ENCODE measurements at regions not wholly inside any gene's neighbourhood (a gene's known extent, or its start where the extent isn't known, plus 50 kb on each side); places are given as distances from the start of the nearest gene placed in this dataset.
"Not testable (repeated sequence)": the region's sequence is repeated elsewhere in the genome, so short reads cannot be mapped to it uniquely, and the experiment has no call there.

DNA sequence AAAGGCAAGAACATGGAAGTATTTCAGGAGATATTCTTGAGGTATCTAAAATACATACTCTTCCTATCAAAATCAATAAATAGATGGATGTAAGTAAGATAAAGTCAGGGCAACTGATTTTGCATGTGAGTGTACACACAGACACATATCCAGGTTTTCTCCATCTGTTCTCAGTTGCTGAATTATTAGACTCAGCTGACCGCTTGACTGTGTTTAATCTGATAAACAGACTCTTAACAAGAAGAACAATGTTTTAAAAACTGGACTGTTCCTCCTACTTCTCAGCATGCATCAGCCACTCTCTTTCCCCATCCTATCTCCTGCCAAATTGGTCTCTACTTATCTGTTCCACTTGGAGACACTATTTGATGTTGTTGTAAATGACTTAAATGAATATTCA is 73.5 kb downstream of the GOLGA8G start:
- TF ChIP-seq, protein P1, sequence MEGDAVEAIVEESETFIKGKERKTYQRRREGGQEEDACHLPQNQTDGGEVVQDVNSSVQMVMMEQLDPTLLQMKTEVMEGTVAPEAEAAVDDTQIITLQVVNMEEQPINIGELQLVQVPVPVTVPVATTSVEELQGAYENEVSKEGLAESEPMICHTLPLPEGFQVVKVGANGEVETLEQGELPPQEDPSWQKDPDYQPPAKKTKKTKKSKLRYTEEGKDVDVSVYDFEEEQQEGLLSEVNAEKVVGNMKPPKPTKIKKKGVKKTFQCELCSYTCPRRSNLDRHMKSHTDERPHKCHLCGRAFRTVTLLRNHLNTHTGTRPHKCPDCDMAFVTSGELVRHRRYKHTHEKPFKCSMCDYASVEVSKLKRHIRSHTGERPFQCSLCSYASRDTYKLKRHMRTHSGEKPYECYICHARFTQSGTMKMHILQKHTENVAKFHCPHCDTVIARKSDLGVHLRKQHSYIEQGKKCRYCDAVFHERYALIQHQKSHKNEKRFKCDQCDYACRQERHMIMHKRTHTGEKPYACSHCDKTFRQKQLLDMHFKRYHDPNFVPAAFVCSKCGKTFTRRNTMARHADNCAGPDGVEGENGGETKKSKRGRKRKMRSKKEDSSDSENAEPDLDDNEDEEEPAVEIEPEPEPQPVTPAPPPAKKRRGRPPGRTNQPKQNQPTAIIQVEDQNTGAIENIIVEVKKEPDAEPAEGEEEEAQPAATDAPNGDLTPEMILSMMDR (conservative IDR thresholded peaks at IDR 0.05; ENCODE audit: low read depth, low read length): no peak

DNA sequence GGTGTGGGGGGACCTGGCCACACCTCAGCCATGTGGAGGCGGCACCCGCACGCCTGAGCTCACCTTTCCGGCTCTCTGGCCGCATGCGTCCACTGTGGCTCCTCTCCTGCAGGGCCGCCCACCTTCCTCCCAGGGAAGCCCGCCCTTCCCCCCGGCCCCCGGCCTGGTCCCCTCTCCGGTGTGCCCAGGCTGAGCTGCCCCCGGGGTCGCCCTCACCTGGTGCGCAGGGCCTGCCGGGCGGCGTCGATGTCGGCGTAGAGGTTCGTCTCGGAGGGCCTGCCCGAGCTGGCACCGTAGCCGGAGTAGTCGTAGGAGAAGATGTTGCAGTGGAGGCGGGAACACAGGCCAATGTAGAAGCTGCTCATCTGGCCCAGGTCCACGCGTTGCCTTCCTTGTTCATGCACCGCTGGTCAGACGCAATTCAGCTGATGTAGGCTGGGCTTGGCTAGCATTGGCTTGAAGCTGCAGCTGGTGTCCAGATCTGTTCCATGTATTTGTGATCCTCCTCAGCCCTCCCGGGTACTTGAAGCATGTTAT is 75.3 kb downstream of the GOLGA8G start:
- not testable (repeated sequence) for H3K4me3 ChIP-seq (ENCODE audit: low read length); DNase-seq (ENCODE audit: low read depth)

More for the DNA sequence above, 73.5 kb downstream of the GOLGA8G start:
- no peak for DNase-seq (ENCODE audit: low read depth)
- H3K4me3 ChIP-seq (ENCODE audit: low read length): no peak overlapping the region

DNA sequence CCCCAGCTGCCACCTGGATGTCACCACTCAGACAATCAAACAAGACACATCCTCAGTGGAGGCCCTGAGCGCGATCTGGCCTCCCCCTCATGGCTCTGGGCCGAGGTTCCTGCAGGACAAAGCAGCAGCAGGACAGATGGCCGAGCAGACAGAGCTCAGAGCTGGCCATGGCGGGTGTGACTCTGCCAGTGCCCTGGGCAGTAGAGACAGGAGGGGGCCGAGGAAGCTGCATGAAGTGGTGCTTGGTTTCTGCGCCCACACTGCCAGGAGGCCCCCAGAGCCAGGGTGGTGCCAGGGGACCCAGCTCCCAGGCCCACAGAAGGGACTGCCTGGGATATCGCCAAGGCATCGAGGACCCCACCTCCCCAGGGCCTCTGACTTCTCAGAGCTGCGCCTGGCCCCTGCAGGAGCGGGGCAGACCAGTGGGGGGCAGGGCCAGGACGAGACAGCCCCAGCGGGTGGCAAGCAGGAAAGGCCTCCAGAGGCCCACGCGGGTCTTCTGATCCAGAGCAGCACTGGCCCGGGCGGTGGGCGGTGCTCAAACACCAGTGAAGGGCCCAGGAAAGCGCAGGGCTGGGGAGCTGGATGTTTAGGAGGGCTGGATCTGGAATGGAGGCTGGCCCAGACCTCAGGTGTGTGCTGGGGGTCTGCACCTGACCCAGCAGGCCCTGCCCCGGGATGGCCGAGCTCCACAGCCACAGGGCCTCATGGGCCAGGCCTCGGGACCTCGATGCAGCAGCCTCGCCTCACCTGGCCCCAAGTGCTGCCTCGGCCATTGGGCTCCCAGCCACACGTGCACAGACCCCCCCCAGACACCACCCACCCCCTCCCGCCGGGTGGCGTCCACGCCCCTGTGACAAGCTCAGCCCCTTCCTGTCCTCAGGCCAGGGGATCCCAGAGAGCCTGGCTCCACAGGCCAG is 76.0 kb downstream of the GOLGA8G start:
- TF ChIP-seq, protein P1 (conservative IDR thresholded peaks at IDR 0.05; ENCODE audit: low read depth, low read length): no peak
- no peak for DNase-seq (ENCODE audit: low read depth)
- no peak overlapping the region for H3K4me3 ChIP-seq (ENCODE audit: low read length)

DNA sequence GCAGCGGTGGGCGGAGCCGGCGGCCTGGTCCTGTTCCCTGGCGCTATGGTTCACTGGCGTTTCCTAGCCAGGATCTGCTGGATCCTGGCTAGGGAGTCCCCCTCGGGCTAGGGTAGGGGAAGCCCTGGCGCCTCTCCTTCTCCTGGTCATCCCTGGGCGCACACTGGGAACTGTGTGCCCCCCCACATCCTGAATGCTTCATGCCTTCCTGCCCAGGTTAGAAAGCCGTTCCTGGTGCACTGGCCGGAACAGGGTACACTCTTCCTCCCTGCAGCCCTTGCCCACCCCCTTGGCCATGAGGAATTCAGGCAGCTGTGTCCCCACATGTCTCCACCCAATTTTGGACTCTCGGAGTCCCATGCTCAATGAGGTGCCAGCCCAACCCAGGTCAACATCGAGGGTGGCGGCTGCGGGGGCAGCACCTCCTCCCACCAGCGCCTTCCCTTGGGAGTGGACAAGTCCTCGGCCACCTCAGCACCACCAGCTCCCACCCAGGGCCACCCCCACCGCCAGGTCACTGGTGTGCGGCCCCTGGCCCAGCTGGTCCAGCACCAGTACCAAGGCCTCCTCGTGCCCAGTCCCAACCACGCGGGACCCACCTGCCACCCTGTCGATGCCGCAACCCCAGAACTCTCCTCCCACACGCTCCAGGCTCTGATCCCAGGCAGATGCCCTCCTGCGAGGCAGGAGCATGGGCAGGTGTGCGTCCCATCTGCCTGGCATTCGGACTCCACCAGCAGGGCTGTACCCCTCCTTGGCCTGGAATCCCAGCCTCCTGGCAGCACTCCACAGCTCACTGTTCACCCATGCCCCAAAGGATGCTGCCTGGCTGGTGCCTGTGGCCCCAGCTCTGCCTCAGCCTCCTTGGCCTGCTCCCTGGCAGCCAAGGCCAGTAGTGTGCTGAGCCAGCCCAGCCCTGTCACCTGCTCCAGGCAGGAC is 77.0 kb downstream of the GOLGA8G start:
- H3K4me3 ChIP-seq (ENCODE audit: low read length); DNase-seq (ENCODE audit: low read depth): not testable (repeated sequence)

DNA sequence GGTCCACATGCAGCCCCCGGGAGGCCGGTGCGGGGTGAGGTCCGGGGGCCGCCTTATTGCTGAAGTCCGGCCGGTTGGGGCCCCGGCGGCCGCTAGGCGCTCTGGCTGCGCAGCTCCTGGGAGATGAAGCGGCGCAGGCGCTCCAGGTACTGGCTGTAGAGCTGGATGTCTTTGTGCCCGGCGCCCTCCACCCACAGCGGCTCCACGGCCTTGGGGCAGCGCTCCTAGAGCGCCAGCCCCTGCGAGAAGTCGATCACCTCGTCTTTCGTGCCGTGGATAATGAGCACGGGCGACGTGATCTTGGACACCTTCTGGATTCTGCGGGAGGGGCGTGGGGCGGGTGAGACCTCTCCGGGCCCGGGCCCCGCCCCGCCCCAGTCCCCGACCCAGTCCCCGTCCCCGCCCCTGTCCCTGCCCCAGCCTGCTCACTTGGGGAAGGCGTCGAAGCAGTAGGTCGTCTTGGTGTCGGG is 76.3 kb downstream of the GOLGA8F start:
- TF ChIP-seq, protein P1 (conservative IDR thresholded peaks at IDR 0.05; ENCODE audit: low read depth, low read length): peak; percentile 2
- not testable (repeated sequence) for DNase-seq (ENCODE audit: low read depth)
- H3K4me3 ChIP-seq (ENCODE audit: low read length): peak overlapping the region; percentile 42
